ENCODE measurements at regions not wholly inside any gene's neighbourhood (a gene's known extent, or its start where the extent isn't known, plus 50 kb on each side); places are given as distances from the start of the nearest gene placed in this dataset.
"Not testable (repeated sequence)": the region's sequence is repeated elsewhere in the genome, so short reads cannot be mapped to it uniquely, and the experiment has no call there.

GRCh38 chr17:18546514-18547398 is 70.2 kb downstream of the LGALS9C start:
- not testable (repeated sequence) for H3K4me3 Mint-ChIP-seq; H3K4me1 Mint-ChIP-seq; H3K27me3 Mint-ChIP-seq (ENCODE audit: low read depth); H3K9me3 Mint-ChIP-seq; H3K36me3 Mint-ChIP-seq (ENCODE audit: low read depth)
- peak overlapping the region in 2 of 3 experiments; percentile 50 to 60 for H3K27ac Mint-ChIP-seq

GRCh38 chr17:18557086-18557485 is 80.5 kb downstream of the LGALS9C start:
- H3K27ac Mint-ChIP-seq; H3K36me3 Mint-ChIP-seq (ENCODE audit: low read depth); H3K9me3 Mint-ChIP-seq; H3K4me3 Mint-ChIP-seq; H3K27me3 Mint-ChIP-seq (ENCODE audit: low read depth); H3K4me1 Mint-ChIP-seq: not testable (repeated sequence)

- H3K36me3 Mint-ChIP-seq (ENCODE audit: low read depth); H3K27me3 Mint-ChIP-seq (ENCODE audit: low read depth); H3K4me3 Mint-ChIP-seq; H3K4me1 Mint-ChIP-seq; H3K9me3 Mint-ChIP-seq: not testable (repeated sequence)
- H3K27ac Mint-ChIP-seq: peak overlapping the region in 1 of 3 experiments; percentile 8
Observed at GRCh38 chr17:18563381-18564098, 80.7 kb downstream of the TBC1D28 start.

GRCh38 chr17:18564099-18564448 is 80.1 kb downstream of the TBC1D28 start:
- H3K4me3 Mint-ChIP-seq; H3K36me3 Mint-ChIP-seq (ENCODE audit: low read depth); H3K27me3 Mint-ChIP-seq (ENCODE audit: low read depth); H3K9me3 Mint-ChIP-seq: not testable (repeated sequence)
- H3K27ac Mint-ChIP-seq: peak overlapping the region in 2 of 3 experiments; percentile 8 to 12
- H3K4me1 Mint-ChIP-seq: peaks cover 14% of the 10 kb centered on the region
- peak; percentile 48 to 59 (median 56) for TF ChIP-seq CTCF (IDR thresholded peaks at IDR 0.05; ENCODE audit: unreplicated experiment in 3 of 3)

GRCh38 chr17:18568108-18568995 is 75.8 kb downstream of the TBC1D28 start:
- Mint-ChIP-seq H3K4me3 (peak overlapping the region; percentile 52 to 75 (median 55)), H3K4me1 (peaks cover 28% of the 10 kb centered on the region), H3K27ac (peak overlapping the region in 2 of 3 experiments; percentile 49 to 73)
- H3K27me3 Mint-ChIP-seq (ENCODE audit: low read depth); H3K9me3 Mint-ChIP-seq; H3K36me3 Mint-ChIP-seq (ENCODE audit: low read depth): not testable (repeated sequence)

GRCh38 chr17:18569489-18569913 is 74.7 kb downstream of the TBC1D28 start:
- not testable (repeated sequence) for H3K27me3 Mint-ChIP-seq (ENCODE audit: low read depth); H3K9me3 Mint-ChIP-seq; H3K36me3 Mint-ChIP-seq (ENCODE audit: low read depth)
- Mint-ChIP-seq H3K4me1 (peaks cover 23% of the 10 kb centered on the region), H3K27ac (peak overlapping the region; percentile 64 to 91 (median 68)), H3K4me3 (peak overlapping the region; percentile 74 to 83 (median 82))

- H3K36me3 Mint-ChIP-seq (ENCODE audit: low read depth); H3K4me3 Mint-ChIP-seq; H3K9me3 Mint-ChIP-seq; H3K27me3 Mint-ChIP-seq (ENCODE audit: low read depth); H3K27ac Mint-ChIP-seq: not testable (repeated sequence)
- peaks cover 23% of the 10 kb centered on the region for H3K4me1 Mint-ChIP-seq
Observed at GRCh38 chr17:18572536-18572935, 71.7 kb downstream of the TBC1D28 start.

- not testable (repeated sequence) for H3K27ac Mint-ChIP-seq; H3K27me3 Mint-ChIP-seq (ENCODE audit: low read depth)
Observed at GRCh38 chr17:18574137-18574536, 70.1 kb downstream of the TBC1D28 start.

More at GRCh38 chr17:18574137-18574536, 70.1 kb downstream of the TBC1D28 start:
- H3K4me1 Mint-ChIP-seq: peaks cover 14% of the 10 kb centered on the region
- H3K4me3 Mint-ChIP-seq; H3K9me3 Mint-ChIP-seq; H3K36me3 Mint-ChIP-seq (ENCODE audit: low read depth): not testable (repeated sequence)
